GM19455 (cell line): ENCODE measurements at regions not wholly inside any gene's neighbourhood (a gene's known extent, or its start where the extent isn't known, plus 50 kb on each side); places are given as distances from the start of the nearest gene placed in this dataset.

Experiments used
- ATAC-seq: cut with Tn5 transposase; IDR thresholded peaks from one replicate; pipeline ENCODE4 v1.9.1; 2021; ENCODE audit not compliant: unreplicated experiment

DNA sequence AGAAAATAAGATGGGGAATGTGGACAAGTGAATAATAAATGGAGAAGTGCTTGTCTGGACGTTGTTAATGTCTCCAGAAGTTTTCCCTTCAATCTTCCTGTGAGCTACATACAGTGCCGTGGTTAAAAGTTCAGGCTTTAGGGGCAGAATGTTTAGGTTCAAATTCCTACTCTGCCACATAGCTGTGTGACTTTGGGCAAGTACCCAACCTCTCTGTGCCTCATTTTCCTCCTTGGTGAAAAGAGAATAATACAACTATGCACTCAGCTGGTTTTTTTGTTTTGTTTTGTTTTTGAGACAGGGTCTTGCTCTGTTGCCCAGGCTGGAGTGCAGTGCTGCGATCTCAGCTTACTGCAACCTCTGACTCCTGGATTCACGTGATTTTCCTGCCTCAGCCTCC is 143.5 kb downstream of the CHIC2 start:
- no peak for ATAC-seq

GRCh38 chr4:53920116-53920515 is 144.3 kb downstream of the CHIC2 start:
- no peak for ATAC-seq

GRCh38 chr4:53919535-53919934 is 144.9 kb downstream of the CHIC2 start:
- ATAC-seq, result no peak

DNA sequence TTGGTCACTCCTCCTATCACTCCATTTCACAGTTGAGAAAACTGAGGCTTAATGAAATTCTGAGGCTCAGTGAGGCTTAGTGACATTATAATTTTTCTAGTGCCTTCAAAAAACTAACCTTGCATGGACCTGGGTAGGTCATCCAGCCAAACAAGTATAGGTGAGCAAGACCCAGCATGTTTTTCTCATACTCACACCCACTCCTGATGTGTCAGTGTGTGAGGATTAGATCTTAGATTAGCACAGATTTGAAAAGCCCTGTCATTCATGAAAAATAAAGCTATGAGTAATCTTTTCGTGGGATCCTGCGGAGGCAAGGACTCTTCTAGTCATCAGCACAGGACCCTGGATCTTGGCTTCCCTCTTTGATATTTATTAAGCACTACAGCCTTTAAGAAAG is 146.7 kb downstream of the CHIC2 start:
- no peak for ATAC-seq

DNA sequence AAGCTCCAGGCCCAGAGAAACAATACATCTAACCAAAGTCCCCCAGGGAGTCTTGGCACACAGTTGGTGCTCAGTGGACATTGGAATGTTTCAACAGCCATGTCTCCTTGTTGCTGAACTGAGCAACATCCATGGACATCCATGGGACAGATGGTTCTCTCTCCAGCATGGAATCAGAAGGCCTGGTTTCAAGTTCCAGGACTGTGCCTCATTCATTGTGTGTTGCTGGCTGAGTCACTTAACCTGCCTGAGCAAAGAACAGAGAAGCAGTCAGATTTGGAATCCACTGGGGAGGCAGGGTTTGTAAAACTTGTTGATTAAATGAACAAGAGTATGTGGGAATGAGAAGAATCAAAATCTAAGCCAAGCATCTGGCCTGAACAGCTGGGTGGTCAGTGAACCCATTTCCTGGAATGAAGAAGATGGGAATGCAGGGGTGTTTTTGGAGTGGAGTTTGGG is 147.9 kb downstream of the CHIC2 start:
- no peak for ATAC-seq

GRCh38 chr4:53914313-53915016 is 149.9 kb downstream of the CHIC2 start:
- no peak for ATAC-seq

DNA sequence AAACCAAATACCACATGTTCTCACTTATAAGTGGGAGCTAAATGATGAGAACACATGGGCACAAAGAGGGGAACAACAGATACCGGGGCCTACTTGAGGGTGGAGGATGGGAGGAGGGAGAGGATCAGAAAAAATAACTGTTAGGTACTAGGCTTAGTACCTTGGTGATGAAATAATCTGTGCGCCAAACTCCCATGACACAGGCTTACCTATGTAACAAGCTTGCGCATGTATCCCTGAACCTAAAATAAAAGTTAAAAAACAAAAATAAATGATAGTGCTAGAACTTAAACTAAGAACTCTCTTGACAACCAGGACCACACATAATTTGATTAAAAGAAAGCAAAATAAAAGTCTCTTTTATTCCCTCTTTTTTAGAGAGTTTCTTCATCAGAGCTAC is 150.6 kb downstream of the CHIC2 start:
- no peak for ATAC-seq

DNA sequence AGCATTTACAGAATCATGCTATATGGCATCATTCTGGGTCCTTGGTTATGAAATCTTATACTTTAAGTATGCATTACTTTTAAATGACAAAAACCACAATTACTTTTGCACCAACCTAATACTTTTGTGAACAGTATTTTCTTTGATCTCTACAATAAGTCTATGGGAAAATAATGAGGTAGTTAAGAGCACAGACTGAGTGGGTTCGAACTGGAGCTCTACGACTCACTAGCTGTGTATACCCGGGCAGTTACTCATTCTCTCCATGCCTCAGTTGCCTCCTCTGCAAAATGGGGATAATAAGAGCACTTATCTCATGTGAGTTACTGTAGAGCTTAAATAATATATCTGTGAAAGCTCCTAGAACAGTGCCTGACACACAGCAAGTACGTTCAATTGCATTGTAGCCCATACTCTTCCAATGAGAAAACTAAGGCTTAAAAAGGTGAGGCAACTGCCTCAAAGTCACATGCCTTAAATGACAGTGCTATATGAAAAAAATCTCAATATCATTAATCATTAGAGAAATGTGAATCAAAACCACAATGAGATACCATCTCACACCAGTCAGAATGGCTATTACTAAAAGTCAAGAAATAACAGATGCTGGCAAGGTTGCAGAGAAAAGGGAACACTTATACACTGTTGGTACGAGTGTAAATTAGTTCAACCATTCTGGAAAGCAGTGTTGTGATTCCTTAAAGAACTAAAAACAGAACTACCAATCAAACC is 151.5 kb downstream of the CHIC2 start:
- no peak for ATAC-seq

GRCh38 chr4:53908661-53909078 is 155.7 kb downstream of the CHIC2 start:
- no peak for ATAC-seq

- no peak for ATAC-seq
Observed at GRCh38 chr4:53907772-53908171, 156.6 kb downstream of the CHIC2 start.

GRCh38 chr4:53906606-53907190 is 157.7 kb downstream of the CHIC2 start:
- ATAC-seq, result no peak

GRCh38 chr4:53905941-53906377 is 158.4 kb downstream of the CHIC2 start:
- ATAC-seq, result no peak

DNA sequence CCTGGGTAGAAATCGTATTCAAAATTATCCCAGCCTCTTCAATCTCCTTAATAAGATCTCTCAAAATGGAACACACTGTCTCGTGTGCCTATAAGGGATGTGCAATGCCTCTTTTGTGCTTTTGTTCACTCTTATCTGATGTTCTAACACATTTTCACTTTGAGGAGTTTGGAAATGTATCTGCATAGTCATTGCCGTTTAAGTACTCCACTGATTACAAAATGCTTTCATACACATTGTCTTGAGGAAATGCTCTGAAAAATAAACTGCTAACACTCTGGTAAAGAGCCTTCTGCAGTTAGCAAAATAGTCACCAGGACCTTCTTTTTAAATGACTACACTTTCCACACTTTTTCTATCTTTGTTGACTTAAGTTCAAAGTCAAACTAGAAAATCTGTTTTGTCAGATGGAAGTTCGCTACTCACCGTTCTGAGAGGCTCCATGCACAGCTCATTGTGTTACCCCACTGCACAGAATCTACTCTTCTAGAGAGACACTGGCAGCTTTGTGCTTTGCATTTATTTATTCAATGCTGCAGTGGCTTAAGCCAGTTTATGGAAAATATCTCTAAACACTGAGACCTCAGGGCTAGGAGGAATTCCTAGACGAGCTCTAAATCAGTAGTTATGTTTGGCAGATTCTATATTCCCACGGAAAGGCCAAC is 159.0 kb downstream of the CHIC2 start:
- no peak for ATAC-seq

DNA sequence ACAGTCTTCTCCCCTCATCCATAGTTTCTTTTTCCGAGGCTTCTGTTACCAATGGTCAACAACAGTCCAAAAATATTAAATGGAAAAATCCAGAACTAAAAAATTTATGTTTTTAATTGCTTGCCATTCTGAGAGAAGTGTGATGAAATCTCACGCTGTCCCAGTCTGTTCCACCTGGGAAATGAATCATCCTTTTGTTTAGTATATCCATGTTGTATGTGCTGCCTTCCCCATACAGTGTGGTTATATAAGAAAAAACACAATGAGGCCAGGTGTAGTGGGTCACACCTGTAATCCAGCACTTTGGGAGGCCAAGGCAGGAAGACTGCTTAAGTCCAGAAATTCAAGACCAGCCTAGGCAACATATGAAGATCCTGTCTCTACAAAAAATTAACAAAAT is 161.6 kb downstream of the CHIC2 start:
- ATAC-seq, result no peak

DNA sequence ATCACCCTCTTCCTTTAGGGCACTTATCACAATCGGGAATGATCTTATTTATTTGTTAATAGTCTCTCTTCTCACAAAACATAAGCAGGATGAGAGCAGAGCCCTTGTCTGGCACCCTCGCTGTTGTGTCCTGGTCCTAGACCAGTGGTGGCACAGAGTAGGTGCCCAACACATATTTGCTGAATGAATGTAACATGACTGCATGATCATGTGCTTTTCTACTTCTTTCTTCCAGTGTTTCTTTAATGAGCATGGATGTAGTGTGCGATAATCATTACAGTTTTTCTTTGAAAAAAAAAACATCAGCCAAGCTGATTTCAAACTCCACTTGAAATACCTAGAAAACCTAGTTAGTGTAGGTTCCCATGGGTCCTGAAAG is 164.1 kb downstream of the CHIC2 start:
- no peak for ATAC-seq

GRCh38 chr4:53899586-53900270 is 164.7 kb downstream of the CHIC2 start:
- ATAC-seq, result no peak

GRCh38 chr4:53895137-53895536 is 169.3 kb downstream of the CHIC2 start:
- no peak for ATAC-seq

DNA sequence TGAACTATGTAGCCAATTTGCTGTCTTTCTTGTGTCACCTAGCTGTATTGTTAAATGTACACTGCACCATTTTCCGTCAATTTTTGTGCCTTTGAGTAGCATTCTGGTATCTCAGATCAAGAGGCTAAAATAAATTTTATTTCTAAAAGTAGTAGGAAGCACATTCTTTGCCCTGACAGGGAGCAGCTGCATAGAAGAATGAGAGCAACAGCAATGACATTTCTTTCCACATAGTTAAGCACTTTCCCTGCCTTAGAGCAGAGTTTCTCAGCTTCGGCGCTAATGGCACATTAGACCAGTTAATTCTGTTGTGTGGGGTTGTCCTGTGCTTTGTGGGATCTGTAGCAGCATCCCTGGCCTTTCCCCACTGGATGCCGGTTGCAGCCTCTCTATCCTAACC is 173.9 kb downstream of the CHIC2 start:
- no peak for ATAC-seq

DNA sequence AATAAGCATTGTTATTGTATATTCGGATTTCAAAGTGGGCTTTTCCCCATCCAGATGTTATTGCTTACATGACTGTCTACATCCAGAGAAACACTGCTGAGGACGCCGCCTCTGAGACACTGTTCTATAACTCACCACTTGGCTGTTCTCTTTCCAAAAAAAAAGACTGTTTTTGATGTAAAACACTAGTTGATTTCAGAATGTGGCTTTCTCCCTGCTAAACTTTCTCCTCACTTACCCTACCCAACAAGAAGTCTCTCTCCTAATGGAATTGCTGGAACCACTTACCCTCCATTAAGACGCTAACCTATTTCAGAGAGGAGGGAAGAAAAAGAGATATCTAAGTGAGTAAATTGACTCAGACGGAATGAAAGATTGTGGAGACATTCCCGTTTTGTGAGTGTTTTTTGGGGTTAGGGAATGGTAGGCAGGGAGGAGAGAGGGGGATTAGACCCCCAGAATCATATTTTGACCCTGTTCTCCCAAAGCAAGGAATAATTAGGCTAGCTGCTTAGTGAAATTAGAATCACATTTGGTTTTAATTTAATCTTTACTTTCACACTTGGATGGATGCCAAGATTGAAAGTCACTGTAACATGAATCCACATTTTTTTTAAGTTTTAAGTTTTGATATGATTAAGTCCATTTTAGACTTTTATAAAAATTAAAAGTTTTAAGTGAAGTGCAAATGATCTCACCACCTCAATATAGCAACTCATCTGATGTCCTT is 174.9 kb downstream of the CHIC2 start:
- no peak for ATAC-seq

- no peak for ATAC-seq
Observed at GRCh38 chr4:53886090-53886489, 178.3 kb downstream of the CHIC2 start.
